H1 (cell line): ENCODE measurements at regions not wholly inside any gene's neighbourhood (a gene's known extent, or its start where the extent isn't known, plus 50 kb on each side); places are given as distances from the start of the nearest gene placed in this dataset.

Source experiments
- ATF3 ChIP-seq: IDR thresholded peaks from 2 replicates; pipeline ENCODE4 v1.6.1; 2011; ENCODE audit warnings: low read depth, mild to moderate bottlenecking, low read length; ENCODE audit not compliant: insufficient read depth
- BCL11A ChIP-seq, 2 experiments: IDR thresholded peaks; one replicate each; pipeline ENCODE4 v1.6.1; 2011; ENCODE audit warnings: low read depth in 2 of 2, low read length in 2 of 2, mild to moderate bottlenecking in 2 of 2
- CHD2 ChIP-seq: IDR thresholded peaks from 2 replicates; pipeline ENCODE4 v1.6.1; 2012; ENCODE audit warnings: low read length, improper control_type of control experiment
- CTCF ChIP-seq, 3 experiments: IDR thresholded peaks; 1 replicate in 2 of 3; 2 replicates in 1 of 3; pipeline versions ENCODE4 v1.5.1 to v1.6.1; 2011; ENCODE audit warnings: low read length in 3 of 3, mild to moderate bottlenecking in 3 of 3, inconsistent platforms in 2 of 3, low read depth in 1 of 3, moderate library complexity in 1 of 3; ENCODE audit not compliant: insufficient read depth in 1 of 3; ENCODE audit errors: control extremely low read depth in 1 of 3
- EP300 ChIP-seq, 2 experiments: IDR thresholded peaks; 1 replicate in 1 of 2; 2 replicates in 1 of 2; pipeline ENCODE4 v1.6.1; 2011 to 2012; ENCODE audit warnings: low read depth in 2 of 2, low read length in 2 of 2, mild to moderate bottlenecking in 2 of 2, borderline replicate concordance in 1 of 2, inconsistent platforms in 1 of 2, moderate library complexity in 1 of 2
- MAFK ChIP-seq: IDR thresholded peaks from 2 replicates; pipeline ENCODE4 v1.6.1; 2012; ENCODE audit warnings: low read depth, mild to moderate bottlenecking, improper control_type of control experiment, low read length
- RFX5 ChIP-seq: IDR thresholded peaks from 2 replicates; pipeline ENCODE4 v1.6.1; 2011; ENCODE audit warnings: low read depth, low read length, improper control_type of control experiment, borderline replicate concordance
- SIX5 ChIP-seq: IDR thresholded peaks from 2 replicates; pipeline ENCODE4 v1.6.1; 2011; ENCODE audit warnings: mild to moderate bottlenecking, low read depth, low read length
- SP1 ChIP-seq: IDR thresholded peaks from 2 replicates; pipeline ENCODE4 v1.6.1; 2011; ENCODE audit warnings: low read depth, low read length
- TAF7 ChIP-seq: optimal IDR thresholded peaks from 2 replicates; pipeline ENCODE3; 2011; ENCODE audit warnings: low read depth, mild to moderate bottlenecking, inconsistent platforms, low read length, moderate library complexity, borderline replicate concordance
- TF ChIP-seq, protein P1 (sequence below): IDR thresholded peaks from 2 replicates; pipeline ENCODE4 v1.6.1; 2012; ENCODE audit warnings: low read length, inconsistent platforms

DNA sequence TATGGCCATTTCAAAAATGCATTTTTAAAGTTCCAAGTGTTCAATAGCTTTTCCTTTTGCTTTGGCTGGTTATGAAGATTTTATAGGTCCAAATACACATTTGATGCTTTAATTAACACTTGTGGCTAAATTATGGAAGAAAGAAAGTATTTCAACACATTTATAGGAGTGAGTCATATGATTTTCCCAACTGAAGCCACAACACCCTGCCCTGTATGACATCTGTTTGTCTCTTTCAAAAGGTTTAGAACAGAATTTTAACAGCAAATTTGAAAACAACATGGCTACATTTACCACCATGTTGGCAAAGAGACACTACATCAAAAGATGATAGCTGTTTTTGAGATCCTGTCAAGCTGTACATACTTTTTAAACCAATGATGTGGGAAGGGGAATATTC lies 99.4 kb downstream of the TMEM174 start (continued):
- TF ChIP-seq SIX5 (no peak), BCL11A (IDR thresholded peaks at IDR 0.05; ENCODE audit: low read depth in 2 of 2, low read length in 2 of 2) (no peak), SP1 (no peak), EP300 (IDR thresholded peaks at IDR 0.05; ENCODE audit: borderline replicate concordance in 1 of 2, low read depth in 2 of 2, low read length in 2 of 2) (no peak), TAF7 (no peak), RFX5 (no peak), CHD2 (no peak), MAFK (no peak), CTCF (IDR thresholded peaks at IDR 0.05; ENCODE audit: control extremely low read depth in 1 of 3, insufficient read depth in 1 of 3, low read depth in 1 of 3, low read length in 3 of 3) (no peak), ATF3 (no peak)
- TF ChIP-seq, protein P1, sequence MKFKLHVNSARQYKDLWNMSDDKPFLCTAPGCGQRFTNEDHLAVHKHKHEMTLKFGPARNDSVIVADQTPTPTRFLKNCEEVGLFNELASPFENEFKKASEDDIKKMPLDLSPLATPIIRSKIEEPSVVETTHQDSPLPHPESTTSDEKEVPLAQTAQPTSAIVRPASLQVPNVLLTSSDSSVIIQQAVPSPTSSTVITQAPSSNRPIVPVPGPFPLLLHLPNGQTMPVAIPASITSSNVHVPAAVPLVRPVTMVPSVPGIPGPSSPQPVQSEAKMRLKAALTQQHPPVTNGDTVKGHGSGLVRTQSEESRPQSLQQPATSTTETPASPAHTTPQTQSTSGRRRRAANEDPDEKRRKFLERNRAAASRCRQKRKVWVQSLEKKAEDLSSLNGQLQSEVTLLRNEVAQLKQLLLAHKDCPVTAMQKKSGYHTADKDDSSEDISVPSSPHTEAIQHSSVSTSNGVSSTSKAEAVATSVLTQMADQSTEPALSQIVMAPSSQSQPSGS: no peak
